ENCODE measurements at regions not wholly inside any gene's neighbourhood (a gene's known extent, or its start where the extent isn't known, plus 50 kb on each side); places are given as distances from the start of the nearest gene placed in this dataset.

- TF ChIP-seq ELF4 (IDR thresholded peaks at IDR 0.05), result no peak
- no peak for TF ChIP-seq BHLHE40 (IDR thresholded peaks at IDR 0.05; ENCODE audit: borderline replicate concordance)
- no peak for TF ChIP-seq NFRKB (IDR thresholded peaks at IDR 0.05)
Observed at GRCh38 chr4:83679692-83680091, 143.8 kb downstream of the GPAT3 start.
